HCT116 (cell line): ENCODE measurements at regions not wholly inside any gene's neighbourhood (a gene's known extent, or its start where the extent isn't known, plus 50 kb on each side); places are given as distances from the start of the nearest gene placed in this dataset.

Experiments used
- CEBPB ChIP-seq: IDR thresholded peaks from 2 replicates; pipeline ENCODE4 v1.6.1; 2012; ENCODE audit warnings: low read depth
- CTCF ChIP-seq, 3 experiments: fragments of 200-600 bp in 1 of 3; sonication (generic) in 1 of 3; IDR thresholded peaks in 2 of 3; conservative IDR thresholded peaks in 1 of 3; 2 replicates each; pipeline ENCODE4 v1.5.1; 2012 to 2017; ENCODE audit warnings: low read depth in 2 of 3, low read length in 2 of 3, antibody characterized with exemption in 1 of 3, borderline replicate concordance in 1 of 3, control low read depth in 1 of 3, mild to moderate bottlenecking in 1 of 3, mixed read lengths in 1 of 3, mixed run types in 1 of 3, moderate library complexity in 1 of 3; ENCODE audit not compliant: insufficient read depth in 1 of 3
- EZH2 ChIP-seq: fragments of 200-600 bp; sonication (generic); IDR thresholded peaks from 2 replicates; pipeline ENCODE4 v1.6.1; 2017; ENCODE audit warnings: antibody characterized with exemption, mixed run types
- EZH2phosphoT487 ChIP-seq: fragments of 200-600 bp; IDR thresholded peaks from 2 replicates; pipeline ENCODE4 v1.6.1; 2018; ENCODE audit warnings: antibody characterized with exemption, borderline replicate concordance
- POLR2A ChIP-seq: IDR thresholded peaks from 2 replicates; pipeline ENCODE4 v1.7.0; 2011; ENCODE audit warnings: borderline replicate concordance; ENCODE audit not compliant: insufficient read depth, insufficient read length; ENCODE audit errors: extremely low read depth
- POLR2AphosphoS5 ChIP-seq: IDR thresholded peaks from 2 replicates; pipeline ENCODE4 v1.6.1; 2011; ENCODE audit warnings: mild to moderate bottlenecking, low read depth, low read length, moderate library complexity
- RAD21 ChIP-seq: IDR thresholded peaks from 2 replicates; pipeline ENCODE4 v1.6.1; 2012; ENCODE audit warnings: low read depth, mild to moderate bottlenecking
- SIN3A ChIP-seq: IDR thresholded peaks from 2 replicates; pipeline ENCODE4 v1.6.1; 2012; ENCODE audit warnings: low read depth
- SP1 ChIP-seq: IDR thresholded peaks from 2 replicates; pipeline ENCODE4 v1.6.1; 2012; ENCODE audit warnings: low read depth
- TCF7L2 ChIP-seq: IDR thresholded peaks from 2 replicates; pipeline ENCODE4 v1.7.0; 2011; ENCODE audit warnings: borderline replicate concordance, inconsistent platforms; ENCODE audit not compliant: insufficient read depth, insufficient read length; ENCODE audit errors: extremely low read depth
- ZNF274 ChIP-seq: fragments of 200-500 bp; sonication (Bioruptor generic); IDR thresholded peaks from 2 replicates; pipeline ENCODE4 v1.6.1; 2014; ENCODE audit warnings: mild to moderate bottlenecking, low read depth, low read length, inconsistent platforms
- TF ChIP-seq, protein P1 (sequence below): IDR thresholded peaks from 2 replicates; pipeline ENCODE4 v1.6.1; 2012; ENCODE audit warnings: low read depth

DNA sequence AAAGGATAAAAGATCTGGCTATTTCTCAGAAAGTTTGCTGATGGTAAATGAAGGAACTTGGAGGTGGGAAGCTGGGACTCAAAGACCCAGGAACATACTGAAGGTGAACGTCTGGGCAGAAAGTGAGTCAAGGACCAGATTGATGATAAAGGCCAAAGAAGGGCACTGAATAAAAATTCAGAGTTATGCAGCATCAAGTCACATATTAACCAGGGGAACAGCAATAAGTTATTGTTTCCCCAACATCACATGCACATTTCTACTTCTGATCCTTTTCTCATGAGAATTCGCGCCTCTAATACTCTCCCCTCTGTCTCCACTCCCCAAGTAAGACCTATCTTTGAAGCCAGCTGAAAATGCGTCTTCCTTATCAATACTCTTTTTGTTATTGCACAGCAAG, 71.8 kb upstream of the SLC35F4 start:
- no peak for TF ChIP-seq EZH2
- no peak for TF ChIP-seq CTCF (IDR thresholded peaks at IDR 0.05 in 2 of 3, conservative IDR thresholded peaks at IDR 0.05 in 1 of 3; ENCODE audit: borderline replicate concordance in 1 of 3, insufficient read depth in 1 of 3, low read depth in 2 of 3, low read length in 2 of 3)
- no peak for TF ChIP-seq POLR2AphosphoS5
- no peak for TF ChIP-seq EZH2phosphoT487
- TF ChIP-seq, protein P1, sequence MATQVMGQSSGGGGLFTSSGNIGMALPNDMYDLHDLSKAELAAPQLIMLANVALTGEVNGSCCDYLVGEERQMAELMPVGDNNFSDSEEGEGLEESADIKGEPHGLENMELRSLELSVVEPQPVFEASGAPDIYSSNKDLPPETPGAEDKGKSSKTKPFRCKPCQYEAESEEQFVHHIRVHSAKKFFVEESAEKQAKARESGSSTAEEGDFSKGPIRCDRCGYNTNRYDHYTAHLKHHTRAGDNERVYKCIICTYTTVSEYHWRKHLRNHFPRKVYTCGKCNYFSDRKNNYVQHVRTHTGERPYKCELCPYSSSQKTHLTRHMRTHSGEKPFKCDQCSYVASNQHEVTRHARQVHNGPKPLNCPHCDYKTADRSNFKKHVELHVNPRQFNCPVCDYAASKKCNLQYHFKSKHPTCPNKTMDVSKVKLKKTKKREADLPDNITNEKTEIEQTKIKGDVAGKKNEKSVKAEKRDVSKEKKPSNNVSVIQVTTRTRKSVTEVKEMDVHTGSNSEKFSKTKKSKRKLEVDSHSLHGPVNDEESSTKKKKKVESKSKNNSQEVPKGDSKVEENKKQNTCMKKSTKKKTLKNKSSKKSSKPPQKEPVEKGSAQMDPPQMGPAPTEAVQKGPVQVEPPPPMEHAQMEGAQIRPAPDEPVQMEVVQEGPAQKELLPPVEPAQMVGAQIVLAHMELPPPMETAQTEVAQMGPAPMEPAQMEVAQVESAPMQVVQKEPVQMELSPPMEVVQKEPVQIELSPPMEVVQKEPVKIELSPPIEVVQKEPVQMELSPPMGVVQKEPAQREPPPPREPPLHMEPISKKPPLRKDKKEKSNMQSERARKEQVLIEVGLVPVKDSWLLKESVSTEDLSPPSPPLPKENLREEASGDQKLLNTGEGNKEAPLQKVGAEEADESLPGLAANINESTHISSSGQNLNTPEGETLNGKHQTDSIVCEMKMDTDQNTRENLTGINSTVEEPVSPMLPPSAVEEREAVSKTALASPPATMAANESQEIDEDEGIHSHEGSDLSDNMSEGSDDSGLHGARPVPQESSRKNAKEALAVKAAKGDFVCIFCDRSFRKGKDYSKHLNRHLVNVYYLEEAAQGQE: no peak
- no peak for TF ChIP-seq RAD21
- no peak for TF ChIP-seq POLR2A
- TF ChIP-seq CEBPB: no peak
- TF ChIP-seq ZNF274: no peak
- TF ChIP-seq SIN3A: no peak
- TF ChIP-seq TCF7L2: no peak
- TF ChIP-seq SP1: no peak
